ENCODE measurements at regions not wholly inside any gene's neighbourhood (a gene's known extent, or its start where the extent isn't known, plus 50 kb on each side); places are given as distances from the start of the nearest gene placed in this dataset.

GRCh38 chr11:112583261-112583893 is 322.7 kb upstream of the PLET1 start:
- TF ChIP-seq, protein P1, sequence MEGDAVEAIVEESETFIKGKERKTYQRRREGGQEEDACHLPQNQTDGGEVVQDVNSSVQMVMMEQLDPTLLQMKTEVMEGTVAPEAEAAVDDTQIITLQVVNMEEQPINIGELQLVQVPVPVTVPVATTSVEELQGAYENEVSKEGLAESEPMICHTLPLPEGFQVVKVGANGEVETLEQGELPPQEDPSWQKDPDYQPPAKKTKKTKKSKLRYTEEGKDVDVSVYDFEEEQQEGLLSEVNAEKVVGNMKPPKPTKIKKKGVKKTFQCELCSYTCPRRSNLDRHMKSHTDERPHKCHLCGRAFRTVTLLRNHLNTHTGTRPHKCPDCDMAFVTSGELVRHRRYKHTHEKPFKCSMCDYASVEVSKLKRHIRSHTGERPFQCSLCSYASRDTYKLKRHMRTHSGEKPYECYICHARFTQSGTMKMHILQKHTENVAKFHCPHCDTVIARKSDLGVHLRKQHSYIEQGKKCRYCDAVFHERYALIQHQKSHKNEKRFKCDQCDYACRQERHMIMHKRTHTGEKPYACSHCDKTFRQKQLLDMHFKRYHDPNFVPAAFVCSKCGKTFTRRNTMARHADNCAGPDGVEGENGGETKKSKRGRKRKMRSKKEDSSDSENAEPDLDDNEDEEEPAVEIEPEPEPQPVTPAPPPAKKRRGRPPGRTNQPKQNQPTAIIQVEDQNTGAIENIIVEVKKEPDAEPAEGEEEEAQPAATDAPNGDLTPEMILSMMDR (IDR thresholded peaks at IDR 0.05), result no peak
- TF ChIP-seq POLR2A (IDR thresholded peaks at IDR 0.05), result no peak
